ENCODE measurements at regions not wholly inside any gene's neighbourhood (a gene's known extent, or its start where the extent isn't known, plus 50 kb on each side); places are given as distances from the start of the nearest gene placed in this dataset.

- no peak for TF ChIP-seq CTCF (IDR thresholded peaks at IDR 0.05)
- ATAC-seq: no peak
Measured at GRCh38 chr12:123038486-123038885, 58.0 kb downstream of the ARL6IP4 start.

GRCh38 chr12:123037791-123038190 lies 57.3 kb downstream of the ARL6IP4 start:
- no peak overlapping the region for H3K27ac ChIP-seq
- no peaks in the 10 kb centered on the region for H3K27me3 ChIP-seq
- H3K4me3 ChIP-seq: no peak overlapping the region
- no peaks in the 10 kb centered on the region for H3K9me3 ChIP-seq
- TF ChIP-seq CTCF (IDR thresholded peaks at IDR 0.05): no peak
- ATAC-seq: no peak
- H3K4me1 ChIP-seq: peaks cover 7% of the 10 kb centered on the region
- H3K36me3 ChIP-seq: no peaks in the 10 kb centered on the region
- peak; percentile 34 for DNase-seq
- intact Hi-C loops (cut with DNase I): no loop called here

More at GRCh38 chr12:123038486-123038885, 58.0 kb downstream of the ARL6IP4 start:
- DNase-seq: peak; percentile 23
- intact Hi-C loops (cut with DNase I): no loop called here
- Histone ChIP-seq H3K4me1 (peaks cover 8% of the 10 kb centered on the region), H3K9me3 (no peaks in the 10 kb centered on the region), H3K4me3 (no peak overlapping the region), H3K27ac (no peak overlapping the region), H3K27me3 (no peaks in the 10 kb centered on the region), H3K36me3 (no peaks in the 10 kb centered on the region)

GRCh38 chr12:123036466-123037285 lies 56.2 kb downstream of the ARL6IP4 start:
- Histone ChIP-seq H3K27me3 (no peaks in the 10 kb centered on the region), H3K4me3 (no peak overlapping the region), H3K27ac (no peak overlapping the region), H3K9me3 (no peaks in the 10 kb centered on the region), H3K36me3 (no peaks in the 10 kb centered on the region), H3K4me1 (peaks cover 7% of the 10 kb centered on the region)
- DNase-seq (peak; percentile 40), ATAC-seq (no peak)
- TF ChIP-seq CTCF (IDR thresholded peaks at IDR 0.05): no peak
- intact Hi-C loops (cut with DNase I): no loop called here

GRCh38 chr12:123035841-123036240 lies 55.4 kb downstream of the ARL6IP4 start:
- H3K27me3 ChIP-seq: no peaks in the 10 kb centered on the region
- intact Hi-C loops (cut with DNase I): no loop called here
- H3K36me3 ChIP-seq: no peaks in the 10 kb centered on the region
- peaks cover 7% of the 10 kb centered on the region for H3K4me1 ChIP-seq
- H3K9me3 ChIP-seq: no peaks in the 10 kb centered on the region
- TF ChIP-seq CTCF (IDR thresholded peaks at IDR 0.05): no peak
- no peak overlapping the region for H3K27ac ChIP-seq
- ATAC-seq (no peak), DNase-seq (peak; percentile 19)
- no peak overlapping the region for H3K4me3 ChIP-seq

- ATAC-seq: no peak
- Histone ChIP-seq H3K27ac (no peak overlapping the region), H3K4me1 (peaks cover 7% of the 10 kb centered on the region), H3K27me3 (no peaks in the 10 kb centered on the region), H3K36me3 (no peaks in the 10 kb centered on the region), H3K4me3 (no peak overlapping the region), H3K9me3 (no peaks in the 10 kb centered on the region)
- DNase-seq: no peak
- intact Hi-C loops (cut with DNase I): no loop called here
- no peak for TF ChIP-seq CTCF (IDR thresholded peaks at IDR 0.05)
Measured at GRCh38 chr12:123034865-123035264, 54.4 kb downstream of the ARL6IP4 start.

Measured in upper lobe of right lung (tissue), 1 donor.